ENCODE measurements at regions not wholly inside any gene's neighbourhood (a gene's known extent, or its start where the extent isn't known, plus 50 kb on each side); places are given as distances from the start of the nearest gene placed in this dataset.
"Not testable (repeated sequence)": the region's sequence is repeated elsewhere in the genome, so short reads cannot be mapped to it uniquely, and the experiment has no call there.

DNA sequence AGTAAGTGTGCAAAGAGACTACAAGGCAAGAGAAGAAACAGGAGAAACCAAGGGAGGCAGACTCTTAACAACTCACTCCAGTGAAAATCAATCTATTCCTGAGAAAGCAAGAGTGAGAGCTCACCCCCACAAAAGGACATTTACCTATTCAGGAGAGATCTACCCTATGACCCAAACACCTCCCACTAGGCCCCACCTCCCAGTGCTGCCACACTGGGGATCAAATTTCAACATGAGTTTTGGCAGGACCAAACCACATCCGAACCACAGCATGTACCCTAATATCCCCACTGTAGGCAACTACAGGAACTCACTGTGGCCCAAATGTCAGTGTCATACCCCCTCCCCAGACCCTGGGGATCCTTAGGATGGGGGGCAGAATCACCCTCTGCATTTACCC is 526.2 kb upstream of the B3GAT1 start:
- TF ChIP-seq, protein P1, sequence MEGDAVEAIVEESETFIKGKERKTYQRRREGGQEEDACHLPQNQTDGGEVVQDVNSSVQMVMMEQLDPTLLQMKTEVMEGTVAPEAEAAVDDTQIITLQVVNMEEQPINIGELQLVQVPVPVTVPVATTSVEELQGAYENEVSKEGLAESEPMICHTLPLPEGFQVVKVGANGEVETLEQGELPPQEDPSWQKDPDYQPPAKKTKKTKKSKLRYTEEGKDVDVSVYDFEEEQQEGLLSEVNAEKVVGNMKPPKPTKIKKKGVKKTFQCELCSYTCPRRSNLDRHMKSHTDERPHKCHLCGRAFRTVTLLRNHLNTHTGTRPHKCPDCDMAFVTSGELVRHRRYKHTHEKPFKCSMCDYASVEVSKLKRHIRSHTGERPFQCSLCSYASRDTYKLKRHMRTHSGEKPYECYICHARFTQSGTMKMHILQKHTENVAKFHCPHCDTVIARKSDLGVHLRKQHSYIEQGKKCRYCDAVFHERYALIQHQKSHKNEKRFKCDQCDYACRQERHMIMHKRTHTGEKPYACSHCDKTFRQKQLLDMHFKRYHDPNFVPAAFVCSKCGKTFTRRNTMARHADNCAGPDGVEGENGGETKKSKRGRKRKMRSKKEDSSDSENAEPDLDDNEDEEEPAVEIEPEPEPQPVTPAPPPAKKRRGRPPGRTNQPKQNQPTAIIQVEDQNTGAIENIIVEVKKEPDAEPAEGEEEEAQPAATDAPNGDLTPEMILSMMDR (IDR thresholded peaks at IDR 0.05; ENCODE audit: low read length, missing control alignments), result no peak
- H3K4me3 ChIP-seq (replicated peaks; ENCODE audit: low read depth, low read length), result no peak overlapping the region
- no peak for DNase-seq (ENCODE audit: low read depth)

DNA sequence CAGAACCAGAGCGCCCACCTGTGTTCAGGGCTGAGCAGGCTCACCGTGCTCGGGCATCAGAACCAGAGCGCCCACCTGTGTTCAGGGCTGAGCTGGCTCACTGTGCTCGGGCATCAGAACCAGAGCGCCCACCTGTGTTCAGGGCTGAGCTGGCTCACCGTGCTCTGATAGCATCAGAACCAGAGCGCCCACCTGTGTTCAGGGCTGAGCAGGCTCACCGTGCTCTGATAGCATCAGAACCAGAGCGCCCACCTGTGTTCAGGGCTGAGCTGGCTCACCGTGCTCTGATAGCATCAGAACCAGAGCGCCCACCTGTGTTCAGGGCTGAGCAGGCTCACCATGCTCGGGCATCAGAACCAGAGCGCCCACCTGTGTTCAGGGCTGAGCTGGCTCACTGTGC is 525.2 kb upstream of the B3GAT1 start:
- not testable (repeated sequence) for H3K4me3 ChIP-seq (replicated peaks; ENCODE audit: low read depth, low read length); DNase-seq (ENCODE audit: low read depth)

DNA sequence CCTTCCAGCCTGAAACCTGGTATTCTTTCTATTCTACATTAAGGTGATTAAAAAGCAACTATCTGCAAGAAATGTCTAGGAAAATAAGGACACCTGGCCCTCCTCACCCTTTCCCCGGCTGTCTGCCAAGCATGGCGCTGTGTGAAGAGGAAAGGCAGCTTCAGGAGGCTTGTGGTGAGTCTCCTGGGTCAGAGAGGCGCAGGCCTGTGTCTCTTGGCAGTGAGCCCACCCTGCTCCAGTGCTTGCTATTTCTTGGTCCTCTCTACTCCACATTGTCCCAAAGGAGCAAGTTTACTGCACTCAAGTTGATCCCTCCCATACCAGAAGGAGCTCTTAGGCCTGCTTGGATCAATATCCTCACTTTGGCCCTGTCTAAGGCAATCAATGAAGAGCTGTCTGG is 520.7 kb upstream of the B3GAT1 start:
- TF ChIP-seq, protein P1 (IDR thresholded peaks at IDR 0.05; ENCODE audit: low read length, missing control alignments), result no peak
- DNase-seq (ENCODE audit: low read depth), result no peak

DNA sequence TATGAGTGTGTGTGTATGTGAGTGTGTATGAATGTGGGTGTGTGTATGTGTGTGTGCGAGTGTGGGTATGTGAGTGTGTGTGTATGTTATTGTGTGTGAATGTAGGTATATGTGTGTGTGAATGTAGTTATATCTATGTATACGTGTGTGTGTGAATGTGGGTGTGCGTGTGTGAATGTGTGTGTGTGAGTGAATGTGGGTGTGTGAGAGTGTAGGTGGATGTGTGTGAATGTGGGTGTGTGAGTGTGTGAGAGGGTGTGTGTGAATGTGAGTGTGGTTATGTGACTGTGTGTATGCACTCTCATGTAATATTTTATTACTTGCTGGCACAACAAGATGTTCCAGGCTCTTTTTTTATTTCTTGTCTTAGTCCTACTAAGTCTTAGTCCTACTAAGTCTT is 513.4 kb upstream of the B3GAT1 start:
- no peak overlapping the region for H3K4me3 ChIP-seq (replicated peaks; ENCODE audit: low read depth, low read length)
- DNase-seq (ENCODE audit: low read depth), result no peak
- TF ChIP-seq, protein P1 (IDR thresholded peaks at IDR 0.05; ENCODE audit: low read length, missing control alignments), result no peak

More for the DNA sequence above, 520.7 kb upstream of the B3GAT1 start:
- H3K4me3 ChIP-seq (replicated peaks; ENCODE audit: low read depth, low read length), result no peak overlapping the region

DNA sequence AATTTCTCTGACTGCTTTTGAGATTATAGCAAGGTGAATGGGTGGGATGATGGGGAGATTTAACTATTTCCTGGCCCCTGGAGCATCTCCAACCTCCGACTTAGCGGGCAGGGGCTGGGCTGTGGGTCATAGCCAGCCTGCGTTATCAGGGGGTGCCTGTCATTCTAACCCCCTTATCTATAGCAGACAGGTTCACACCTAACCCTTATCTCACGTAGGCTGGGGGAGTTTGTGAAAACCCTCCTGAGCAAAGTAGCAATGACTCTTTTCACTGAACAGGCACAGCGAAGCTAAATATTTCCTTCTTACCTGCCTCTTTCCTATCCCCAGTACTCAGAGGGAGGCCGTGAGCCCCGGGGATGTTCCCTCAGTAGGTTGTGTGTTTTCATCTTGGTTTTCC is 511.4 kb upstream of the B3GAT1 start:
- DNase-seq (ENCODE audit: low read depth), result no peak
- TF ChIP-seq, protein P1 (IDR thresholded peaks at IDR 0.05; ENCODE audit: low read length, missing control alignments), result no peak
- no peak overlapping the region for H3K4me3 ChIP-seq (replicated peaks; ENCODE audit: low read depth, low read length)

DNA sequence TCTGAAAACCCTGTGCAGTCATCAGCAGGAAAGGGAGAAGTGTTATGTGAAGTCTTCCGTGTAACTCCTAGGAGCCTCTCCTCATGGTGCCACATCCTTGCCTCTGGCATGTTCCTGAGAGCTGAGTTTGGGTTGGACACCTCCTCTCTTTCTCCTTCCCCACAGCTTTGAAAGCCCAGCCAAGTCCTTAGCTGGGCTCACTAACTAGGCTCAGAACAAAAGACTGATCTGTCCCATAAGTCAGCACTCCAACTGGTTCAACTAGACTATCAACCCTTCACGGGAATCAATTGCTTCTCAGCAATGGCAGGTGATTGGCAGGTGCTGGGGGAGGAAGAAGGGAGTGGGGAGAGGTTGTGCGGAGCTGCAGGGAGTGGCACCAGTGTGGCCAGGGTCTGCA is 509.9 kb upstream of the B3GAT1 start:
- H3K4me3 ChIP-seq (replicated peaks; ENCODE audit: low read depth, low read length), result no peak overlapping the region
- TF ChIP-seq, protein P1 (IDR thresholded peaks at IDR 0.05; ENCODE audit: low read length, missing control alignments), result no peak
- no peak for DNase-seq (ENCODE audit: low read depth)

DNA sequence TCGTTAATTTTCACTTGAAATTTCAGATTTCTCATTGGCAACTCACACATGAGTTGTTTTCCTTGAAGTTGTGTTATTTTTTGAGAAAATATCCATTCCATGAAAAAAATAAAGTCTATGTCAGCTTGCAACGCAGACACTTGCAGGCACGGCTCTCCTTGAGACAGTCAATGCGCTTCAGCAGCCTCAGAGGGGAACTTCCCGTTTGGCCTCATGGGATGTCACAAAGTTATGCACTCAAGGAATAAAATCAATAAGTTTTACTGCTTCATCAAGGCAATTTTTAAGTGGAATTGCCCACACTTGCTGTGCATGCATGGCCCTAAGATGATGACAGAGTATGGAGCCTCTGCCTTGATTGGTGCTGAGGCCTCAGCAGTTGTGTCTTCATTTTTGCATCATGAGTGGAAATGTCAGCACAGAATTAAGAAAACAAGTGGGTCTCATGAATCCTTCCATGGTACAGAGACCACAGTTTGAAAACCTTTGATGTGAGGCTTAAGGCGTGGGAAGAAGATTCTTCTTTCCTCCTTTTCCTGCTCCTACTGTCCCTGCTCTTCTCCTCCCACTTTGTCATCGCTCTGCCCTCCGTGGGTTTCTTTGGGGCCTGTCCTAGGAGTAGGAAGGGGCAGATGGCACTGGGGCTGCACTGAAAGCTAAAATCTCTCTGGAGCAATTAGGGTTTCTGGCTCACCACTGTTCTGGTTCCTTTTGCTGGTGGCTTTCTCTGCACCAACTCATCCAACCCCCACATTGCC is 509.0 kb upstream of the B3GAT1 start:
- TF ChIP-seq, protein P1 (IDR thresholded peaks at IDR 0.05; ENCODE audit: low read length, missing control alignments), result no peak
- no peak overlapping the region for H3K4me3 ChIP-seq (replicated peaks; ENCODE audit: low read depth, low read length)
- no peak for DNase-seq (ENCODE audit: low read depth)

Data from fibroblast of pulmonary artery (primary cell).